ENCODE measurements at regions not wholly inside any gene's neighbourhood (a gene's known extent, or its start where the extent isn't known, plus 50 kb on each side); places are given as distances from the start of the nearest gene placed in this dataset.

DNA sequence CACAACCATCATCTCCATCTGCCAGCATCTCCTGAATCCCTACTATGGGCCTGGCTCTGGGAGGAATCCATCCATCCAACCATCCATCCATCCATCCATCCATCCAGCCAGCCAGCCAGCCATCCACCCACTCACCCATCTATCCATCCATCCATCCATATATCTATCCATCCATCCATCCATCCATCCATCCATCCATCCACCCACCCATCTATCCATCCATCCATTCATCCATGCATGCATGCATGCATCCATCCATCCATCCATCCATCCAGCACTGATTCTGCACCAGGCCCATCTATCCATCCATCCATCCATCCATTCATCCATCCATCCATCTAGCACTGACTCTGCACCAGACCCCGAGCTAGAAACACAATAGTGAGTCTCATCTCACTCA is 141.3 kb upstream of the WNT4 start:
- H4K20me1 ChIP-seq (ENCODE audit: insufficient read depth, low read length): no peaks in the 10 kb centered on the region
- no peaks in the 10 kb centered on the region for H3K27me3 ChIP-seq (ENCODE audit: insufficient read depth, low read length, poor library complexity)
- H3K79me2 ChIP-seq (ENCODE audit: insufficient read depth, low read length): no peaks in the 10 kb centered on the region
- no peak overlapping the region for H3K4me2 ChIP-seq (ENCODE audit: insufficient read depth, low read length)
- no peak overlapping the region for H2AFZ ChIP-seq (ENCODE audit: low read depth, low read length)
- DNase-seq: no peak
- no peak overlapping the region for H3K9ac ChIP-seq (ENCODE audit: low read depth, low read length)
- TF ChIP-seq EZH2 (IDR thresholded peaks at IDR 0.05; ENCODE audit: borderline replicate concordance, low read depth, low read length, severe bottlenecking): no peak
- TF ChIP-seq, protein P1, sequence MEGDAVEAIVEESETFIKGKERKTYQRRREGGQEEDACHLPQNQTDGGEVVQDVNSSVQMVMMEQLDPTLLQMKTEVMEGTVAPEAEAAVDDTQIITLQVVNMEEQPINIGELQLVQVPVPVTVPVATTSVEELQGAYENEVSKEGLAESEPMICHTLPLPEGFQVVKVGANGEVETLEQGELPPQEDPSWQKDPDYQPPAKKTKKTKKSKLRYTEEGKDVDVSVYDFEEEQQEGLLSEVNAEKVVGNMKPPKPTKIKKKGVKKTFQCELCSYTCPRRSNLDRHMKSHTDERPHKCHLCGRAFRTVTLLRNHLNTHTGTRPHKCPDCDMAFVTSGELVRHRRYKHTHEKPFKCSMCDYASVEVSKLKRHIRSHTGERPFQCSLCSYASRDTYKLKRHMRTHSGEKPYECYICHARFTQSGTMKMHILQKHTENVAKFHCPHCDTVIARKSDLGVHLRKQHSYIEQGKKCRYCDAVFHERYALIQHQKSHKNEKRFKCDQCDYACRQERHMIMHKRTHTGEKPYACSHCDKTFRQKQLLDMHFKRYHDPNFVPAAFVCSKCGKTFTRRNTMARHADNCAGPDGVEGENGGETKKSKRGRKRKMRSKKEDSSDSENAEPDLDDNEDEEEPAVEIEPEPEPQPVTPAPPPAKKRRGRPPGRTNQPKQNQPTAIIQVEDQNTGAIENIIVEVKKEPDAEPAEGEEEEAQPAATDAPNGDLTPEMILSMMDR (IDR thresholded peaks at IDR 0.05; ENCODE audit: borderline replicate concordance, extremely low read depth, low read length, poor library complexity, severe bottlenecking): no peak
- H3K4me1 ChIP-seq (ENCODE audit: insufficient read depth, low read length): no peaks in the 10 kb centered on the region
- no peaks in the 10 kb centered on the region for H3K9me3 ChIP-seq (ENCODE audit: insufficient read depth, low read length, severe bottlenecking)
- H3K4me3 ChIP-seq (ENCODE audit: low read depth in 1 of 2, low read length in 2 of 2): no peak overlapping the region
- H3K36me3 ChIP-seq (ENCODE audit: insufficient read depth, low read length): no peaks in the 10 kb centered on the region
- no peak overlapping the region for H3K27ac ChIP-seq (ENCODE audit: low read length)
- no peak for ATAC-seq (ENCODE audit: insufficient read depth, low read depth)

DNA sequence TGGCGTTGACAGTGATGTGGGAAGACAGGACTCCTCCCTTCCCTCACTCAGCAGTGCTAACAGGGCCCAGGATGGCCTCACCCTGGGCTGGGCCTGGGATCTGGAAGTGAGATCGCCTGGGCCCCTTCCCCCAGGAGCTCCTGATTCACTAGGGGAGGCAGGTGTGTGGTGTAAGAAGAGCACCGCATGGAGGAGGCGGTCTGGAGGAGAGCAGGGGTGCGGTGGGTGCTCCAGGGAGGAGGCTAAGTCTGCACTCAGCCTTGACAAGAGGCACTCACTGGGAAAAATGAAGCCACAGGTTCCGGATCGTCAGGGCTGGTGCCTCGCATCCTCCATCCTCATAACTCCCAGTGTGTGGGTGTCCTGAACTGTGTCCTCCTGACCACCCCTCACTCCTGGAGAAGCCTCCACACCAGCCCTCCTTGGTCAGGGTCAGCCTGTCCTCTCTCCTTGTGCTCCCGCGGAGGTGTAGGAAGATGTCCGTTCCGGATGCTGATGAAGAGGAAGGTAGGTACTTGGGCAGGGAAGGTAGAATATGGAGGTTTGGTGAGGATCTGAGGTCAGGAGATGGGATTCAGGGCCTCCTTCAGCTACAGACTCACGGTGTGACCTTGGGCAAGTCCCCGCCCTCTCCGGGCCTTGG is 142.1 kb upstream of the WNT4 start:
- H3K27me3 ChIP-seq (ENCODE audit: insufficient read depth, low read length, poor library complexity): no peaks in the 10 kb centered on the region
- TF ChIP-seq, protein P1 (IDR thresholded peaks at IDR 0.05; ENCODE audit: borderline replicate concordance, extremely low read depth, low read length, poor library complexity, severe bottlenecking): no peak
- no peak for TF ChIP-seq EZH2 (IDR thresholded peaks at IDR 0.05; ENCODE audit: borderline replicate concordance, low read depth, low read length, severe bottlenecking)
- no peak for DNase-seq

DNA sequence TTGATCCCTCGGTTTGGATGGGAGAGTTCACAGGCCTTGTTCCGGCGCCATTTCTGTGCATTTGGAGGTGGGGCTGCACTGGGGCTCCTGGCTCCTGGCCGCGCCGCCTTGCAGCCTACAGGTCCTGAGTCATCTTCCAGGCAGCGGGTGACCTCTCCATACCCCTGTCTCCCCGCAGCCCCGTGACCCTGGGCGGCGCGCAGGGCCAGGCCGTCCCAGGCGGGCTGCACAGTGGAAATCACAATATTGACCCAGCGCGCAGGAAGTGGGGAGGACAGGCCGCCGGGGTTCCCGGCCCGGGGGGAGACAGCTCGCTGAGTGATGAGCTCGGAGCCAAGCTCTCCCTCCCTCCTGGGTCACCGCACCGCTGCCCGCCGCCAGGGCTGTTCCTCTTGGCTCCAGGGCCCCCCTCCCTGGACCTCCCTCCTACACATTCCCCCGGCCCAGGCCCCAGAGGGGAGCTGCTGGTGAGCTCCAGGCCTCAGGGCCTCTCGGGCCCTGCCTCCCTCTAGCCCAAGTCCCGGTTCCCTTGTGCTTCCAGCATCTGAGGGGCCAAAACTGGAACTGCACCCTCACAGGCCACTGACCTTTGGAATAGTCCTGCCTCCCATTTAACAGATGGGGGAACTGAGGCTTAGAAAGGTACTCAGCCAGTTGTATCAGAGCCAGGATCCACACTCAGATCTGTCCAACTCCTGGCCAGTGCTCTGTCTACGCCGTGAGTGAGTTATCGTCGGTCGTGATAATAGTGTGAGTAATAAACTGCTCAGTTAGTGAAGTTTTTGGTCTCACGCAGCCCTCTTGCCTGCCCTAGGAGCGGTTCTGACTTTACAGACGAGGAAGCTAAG is 142.9 kb upstream of the WNT4 start:
- Histone ChIP-seq H3K27me3 (ENCODE audit: insufficient read depth, low read length, poor library complexity) (no peaks in the 10 kb centered on the region), H3K79me2 (ENCODE audit: insufficient read depth, low read length) (no peaks in the 10 kb centered on the region), H3K4me1 (ENCODE audit: insufficient read depth, low read length) (no peaks in the 10 kb centered on the region), H3K36me3 (ENCODE audit: insufficient read depth, low read length) (no peaks in the 10 kb centered on the region), H3K9me3 (ENCODE audit: insufficient read depth, low read length, severe bottlenecking) (no peaks in the 10 kb centered on the region), H3K27ac (ENCODE audit: low read length) (no peak overlapping the region), H3K4me2 (ENCODE audit: insufficient read depth, low read length) (no peak overlapping the region), H2AFZ (ENCODE audit: low read depth, low read length) (no peak overlapping the region), H3K4me3 (ENCODE audit: low read depth in 1 of 2, low read length in 2 of 2) (no peak overlapping the region), H4K20me1 (ENCODE audit: insufficient read depth, low read length) (no peaks in the 10 kb centered on the region), H3K9ac (ENCODE audit: low read depth, low read length) (no peak overlapping the region)
- DNase-seq (no peak), ATAC-seq (ENCODE audit: insufficient read depth, low read depth) (no peak)
- TF ChIP-seq EZH2 (IDR thresholded peaks at IDR 0.05; ENCODE audit: borderline replicate concordance, low read depth, low read length, severe bottlenecking): no peak
- TF ChIP-seq, protein P1 (IDR thresholded peaks at IDR 0.05; ENCODE audit: borderline replicate concordance, extremely low read depth, low read length, poor library complexity, severe bottlenecking): no peak

More for the DNA sequence above, 142.1 kb upstream of the WNT4 start:
- H3K27ac ChIP-seq (ENCODE audit: low read length): no peak overlapping the region
- no peaks in the 10 kb centered on the region for H3K36me3 ChIP-seq (ENCODE audit: insufficient read depth, low read length)
- no peak overlapping the region for H3K4me3 ChIP-seq (ENCODE audit: low read depth in 1 of 2, low read length in 2 of 2)
- no peaks in the 10 kb centered on the region for H3K79me2 ChIP-seq (ENCODE audit: insufficient read depth, low read length)
- H4K20me1 ChIP-seq (ENCODE audit: insufficient read depth, low read length): no peaks in the 10 kb centered on the region
- H3K9ac ChIP-seq (ENCODE audit: low read depth, low read length): no peak overlapping the region
- no peak for ATAC-seq (ENCODE audit: insufficient read depth, low read depth)
- no peaks in the 10 kb centered on the region for H3K4me1 ChIP-seq (ENCODE audit: insufficient read depth, low read length)
- H3K4me2 ChIP-seq (ENCODE audit: insufficient read depth, low read length): no peak overlapping the region
- no peak overlapping the region for H2AFZ ChIP-seq (ENCODE audit: low read depth, low read length)
- H3K9me3 ChIP-seq (ENCODE audit: insufficient read depth, low read length, severe bottlenecking): no peaks in the 10 kb centered on the region
